Pancreas (tissue), 10 donors: ENCODE measurements at regions not wholly inside any gene's neighbourhood (a gene's known extent, or its start where the extent isn't known, plus 50 kb on each side); places are given as distances from the start of the nearest gene placed in this dataset.

Source experiments
- ATAC-seq, 4 donors: fragments of 200-7000 bp; cut with Tn5 transposase; one replicate each; pipeline versions ENCODE4 v1.8.0 to v1.9.1; 2020; ENCODE audit warnings: mild to moderate bottlenecking in 4 of 4, moderate library complexity in 4 of 4
- DNase-seq, 6 donors: peaks; one replicate each; pipeline ENCODE4 v3.0.0-alpha.2; 2020
- FAIRE-seq: peaks from 2 replicates; lab custom pipeline; 2012; peaks lifted over from hg19 to GRCh38; lab: Jason Lieb, UNC
- H3K27ac ChIP-seq, 4 donors: fragments of 200-600 bp; sonication (generic); 1 replicate in 3 of 4; 2 replicates in 1 of 4; pipeline versions ENCODE4 v1.5.0 to v1.8.0; 2020
- H3K27me3 ChIP-seq, 4 donors: fragments of 200-600 bp; one replicate each; pipeline ENCODE4 v1.8.0; 2021
- H3K36me3 ChIP-seq, 3 donors: fragments of 200-600 bp; sonication (generic) in 1 of 3; one replicate each; pipeline versions ENCODE4 v1.5.0 to v1.8.0; 2020 to 2021
- H3K4me1 ChIP-seq, 3 donors: fragments of 200-600 bp; one replicate each; pipeline ENCODE4 v1.8.0; 2021
- H3K4me3 ChIP-seq, 4 donors: fragments of 200-600 bp; sonication (generic) in 2 of 4; one replicate each; pipeline versions ENCODE4 v1.5.0 to v1.8.0; 2020 to 2021
- H3K9me3 ChIP-seq, 4 donors: fragments of 200-600 bp; one replicate each; pipeline ENCODE4 v1.8.0; 2021
- CTCF ChIP-seq, 4 donors: fragments of 200-600 bp; sonication (generic) in 3 of 4; IDR thresholded peaks; one replicate each; pipeline versions ENCODE4 v1.5.0 to v1.8.0; 2021; ENCODE audit warnings: antibody characterized with exemption in 4 of 4
- WGBS, 2 donors: extraction: QIAGEN DNeasy Blood & Tissue Kit; methylation state at CpG; one replicate each; pipeline ENCODE4 v1.1.7; 2013; 5-methylcytosine and 5-hydroxymethylcytosine counted together
- intact Hi-C, 3 donors: fragments of 100-400 bp; cut with DNase I; formaldehyde crosslinking; loops; one replicate each; pipeline versions ENCODE4 v1.11.1 to v1.14.2; 2022
- donor health status: healthy with polysubstance abuse.
- donor health status: DM: no; HTN: no; CAD: no; lungs with moderate emphysema.
- donor health status: DM: no; HTN: no; CAD: no.
- donor health status: control.
- donor health status: control.
- donor health status: Bipolar disorder and iron deficiency.
- donor health status: DM: yes; HTN: yes; CAD: no.
- donor health status: DM: no; HTN: no; CAD: no.
- donor health status: DM: no; HTN: no; CAD: no.
- donor health status: DM: yes; HTN: yes; CAD: no.

GRCh38 chr12:45675534-45675933 is 54.0 kb upstream of the ARID2 start:
- TF ChIP-seq CTCF (IDR thresholded peaks at IDR 0.05), result no peak
- ATAC-seq (no peak), FAIRE-seq (no peak), DNase-seq (no peak)
- Histone ChIP-seq H3K27me3 (no peaks in the 10 kb centered on the region), H3K27ac (no peak overlapping the region), H3K36me3 (no peaks in the 10 kb centered on the region), H3K9me3 (no peaks in the 10 kb centered on the region), H3K4me3 (no peak overlapping the region), H3K4me1 (no peaks in the 10 kb centered on the region)
- intact Hi-C loops, result no loop called here
- 92 to 98% methylated on average over 2 of the region's 2 CpGs for WGBS, 2 donors
